ENCODE measurements at regions not wholly inside any gene's neighbourhood (a gene's known extent, or its start where the extent isn't known, plus 50 kb on each side); places are given as distances from the start of the nearest gene placed in this dataset.

DNA sequence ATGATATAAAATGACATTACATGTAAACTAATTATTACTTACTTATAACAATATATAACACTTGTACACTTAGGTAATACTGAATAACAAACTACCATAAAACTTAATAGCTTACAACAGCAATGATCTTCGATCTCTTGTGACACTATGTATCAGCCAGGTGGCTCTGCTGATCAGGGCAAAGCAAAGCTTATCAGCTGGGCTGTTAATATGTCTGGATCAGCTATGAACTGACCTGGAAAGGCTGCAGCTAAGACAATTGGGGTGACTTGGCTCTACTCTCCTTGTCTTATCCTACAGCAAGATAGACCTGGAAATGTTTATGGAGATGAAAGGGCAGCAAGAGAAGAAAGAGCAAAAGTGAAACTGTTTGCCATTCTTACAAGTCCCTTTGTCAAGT is 511.3 kb downstream of the TLR4 start:
- no peak for DNase-seq

DNA sequence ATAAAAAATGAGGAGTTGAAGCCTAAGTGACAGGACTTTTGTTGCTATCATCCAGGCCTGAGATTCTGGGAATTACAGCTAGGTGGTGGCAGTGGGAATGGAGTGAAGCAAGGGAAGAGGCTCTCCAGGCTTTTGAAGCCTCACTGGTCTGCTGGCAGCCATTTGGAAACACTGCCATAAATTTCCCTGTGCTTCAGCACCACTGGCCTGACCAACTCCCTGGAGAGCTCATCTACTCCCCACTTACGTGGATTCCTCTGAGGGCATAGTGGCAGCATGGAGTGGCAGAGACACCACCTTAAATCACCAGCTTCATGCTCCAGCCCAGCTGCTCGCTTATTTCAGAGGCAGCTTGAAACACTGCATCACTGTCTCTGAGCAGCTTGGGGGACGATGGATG is 518.2 kb downstream of the TLR4 start:
- no peak for DNase-seq

GRCh38 chr9:118223111-118223510 is 518.9 kb downstream of the TLR4 start:
- DNase-seq, result no peak

GRCh38 chr9:118230329-118230728 is 526.1 kb downstream of the TLR4 start:
- DNase-seq, result no peak

DNA sequence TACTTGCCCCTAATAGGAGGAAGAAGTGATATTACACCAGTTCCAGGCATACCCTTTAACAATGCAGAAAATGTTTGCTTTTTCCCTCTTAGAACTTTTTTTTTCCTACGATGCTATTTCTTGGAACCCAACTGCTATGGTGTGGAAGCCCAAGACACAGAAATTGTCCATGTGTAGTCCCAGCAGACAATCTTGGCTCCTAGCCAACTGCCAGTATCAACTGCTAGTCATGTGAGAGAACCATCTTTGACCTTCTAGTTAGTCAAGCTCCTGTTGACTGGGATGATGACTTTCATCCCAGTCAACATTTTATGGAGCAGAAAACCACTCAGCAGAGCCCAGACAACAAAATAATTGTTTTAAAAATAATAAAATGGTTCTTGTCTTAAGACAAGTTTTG is 532.4 kb downstream of the TLR4 start:
- no peak for DNase-seq

DNA sequence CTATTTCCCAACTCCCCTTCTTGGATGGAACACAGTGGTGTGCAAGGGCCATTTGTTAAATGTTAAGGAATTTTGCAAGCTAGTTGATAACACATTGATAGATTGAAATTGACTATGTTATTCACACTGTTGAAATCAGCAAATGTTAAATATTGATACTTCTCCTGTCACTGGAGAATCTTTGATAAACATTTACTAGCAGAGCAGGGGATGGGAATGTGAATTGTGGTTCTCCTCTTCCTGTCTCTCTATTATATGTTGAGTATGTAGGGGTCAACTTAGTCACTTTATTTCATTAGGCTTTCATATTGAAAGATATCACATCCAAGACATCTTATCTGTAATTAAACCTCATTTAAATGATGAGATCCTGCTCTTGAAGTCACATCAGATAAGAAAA is 533.9 kb downstream of the TLR4 start:
- DNase-seq, result no peak

DNA sequence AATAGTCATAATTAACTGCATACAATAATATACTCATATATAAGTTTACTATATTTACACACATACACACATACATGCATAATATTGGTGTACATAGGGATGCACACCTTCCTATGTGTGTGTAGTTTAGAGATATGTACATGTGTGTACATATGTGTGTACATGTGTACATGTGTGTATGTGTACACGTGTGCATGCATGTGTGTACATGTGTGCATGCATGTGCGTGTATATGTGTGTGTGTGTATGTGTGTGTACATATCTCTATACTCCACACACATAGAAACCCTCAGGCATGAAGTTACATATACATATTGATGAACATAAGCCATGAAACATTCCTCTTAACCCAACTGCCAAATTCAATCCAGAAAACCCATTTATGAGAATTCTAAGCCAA is 547.8 kb downstream of the TLR4 start:
- no peak for DNase-seq

GRCh38 chr9:118262191-118262590 is 558.0 kb downstream of the TLR4 start:
- no peak for DNase-seq

DNA sequence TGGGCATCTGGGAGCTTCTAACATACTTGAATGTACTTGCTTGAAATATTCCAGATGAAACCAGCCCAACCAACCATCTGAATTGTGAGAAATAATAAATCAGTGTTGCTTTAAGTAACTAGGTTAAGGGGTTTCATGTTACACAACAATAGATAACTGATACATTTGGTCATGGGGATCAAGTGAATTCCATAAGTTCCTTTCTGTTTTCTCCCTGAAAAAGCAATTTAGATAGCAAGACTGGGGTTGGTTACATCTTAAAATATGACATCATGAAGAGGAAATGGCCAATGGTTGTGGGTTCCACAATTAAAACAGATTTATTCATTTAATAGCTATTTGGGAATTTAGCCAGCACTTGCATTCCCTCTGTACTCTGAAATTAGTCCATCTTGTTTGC is 559.7 kb downstream of the TLR4 start:
- no peak for DNase-seq

DNA sequence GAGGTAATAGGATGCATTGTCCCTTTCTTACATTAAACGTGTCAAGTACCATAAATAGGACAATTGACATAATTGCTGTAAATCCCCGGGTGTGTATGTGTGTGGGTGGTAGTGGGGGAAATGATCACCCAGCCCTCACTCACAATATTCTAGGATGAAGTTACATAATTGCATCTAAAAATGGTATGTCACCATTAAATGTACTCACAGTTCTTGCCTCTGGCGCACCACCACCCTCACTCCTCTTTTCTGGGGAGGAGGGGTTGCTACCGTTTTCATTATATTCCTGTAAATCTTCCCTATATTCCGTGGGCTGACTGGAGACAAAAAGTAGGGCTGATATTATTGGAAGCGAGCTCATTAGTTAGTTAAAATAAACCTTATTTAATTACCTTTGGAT is 563.8 kb downstream of the TLR4 start:
- peak; percentile 60 for DNase-seq

GRCh38 chr9:118269623-118270022 is 565.4 kb downstream of the TLR4 start:
- no peak for DNase-seq

DNA sequence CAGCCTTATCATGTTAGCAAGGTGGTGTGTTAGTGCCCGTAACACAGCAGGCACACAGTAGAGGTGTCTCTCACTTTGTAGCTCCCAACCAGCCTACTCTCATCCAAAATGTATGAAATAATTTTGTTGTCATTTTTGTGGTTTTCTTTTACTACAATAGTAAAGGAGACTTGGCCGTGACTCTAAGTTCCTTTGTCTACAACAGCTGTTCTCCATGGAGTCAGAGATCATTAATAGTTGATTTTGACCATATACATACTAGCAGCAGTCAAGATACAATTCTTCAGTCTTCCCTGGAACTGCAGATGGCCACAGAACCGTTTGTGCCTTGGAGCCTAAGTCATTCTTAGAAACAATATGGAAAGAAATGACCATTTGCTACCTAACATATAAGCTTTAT is 567.1 kb downstream of the TLR4 start:
- DNase-seq, result no peak

DNA sequence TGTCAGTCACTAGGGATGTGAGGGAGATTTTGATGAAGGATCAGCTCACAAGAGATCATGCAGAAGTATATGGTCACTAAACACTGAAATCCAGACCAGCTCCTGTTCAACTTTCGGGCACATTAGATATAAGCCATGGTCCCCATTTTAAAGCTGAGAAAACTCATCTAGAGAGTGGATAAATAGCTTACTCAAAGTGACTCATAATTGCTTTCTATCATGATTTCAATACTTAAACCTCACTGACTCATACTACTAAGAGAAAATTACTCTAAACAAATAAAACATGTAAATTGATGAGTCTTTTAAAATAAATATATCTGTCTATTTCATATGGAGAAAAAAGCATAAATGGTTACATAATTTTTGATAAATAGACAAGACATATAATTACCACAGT is 567.7 kb downstream of the TLR4 start:
- DNase-seq, result no peak

GRCh38 chr9:118273048-118273447 is 568.8 kb downstream of the TLR4 start:
- no peak for DNase-seq

- DNase-seq, result no peak
These were observed 572.6 kb downstream of the TLR4 start for GRCh38 chr9:118276784-118277183.

- no peak for DNase-seq
These were observed 577.6 kb downstream of the TLR4 start for GRCh38 chr9:118281772-118282171.

- no peak for DNase-seq
These were observed 579.3 kb downstream of the TLR4 start for GRCh38 chr9:118283488-118283887.

DNA sequence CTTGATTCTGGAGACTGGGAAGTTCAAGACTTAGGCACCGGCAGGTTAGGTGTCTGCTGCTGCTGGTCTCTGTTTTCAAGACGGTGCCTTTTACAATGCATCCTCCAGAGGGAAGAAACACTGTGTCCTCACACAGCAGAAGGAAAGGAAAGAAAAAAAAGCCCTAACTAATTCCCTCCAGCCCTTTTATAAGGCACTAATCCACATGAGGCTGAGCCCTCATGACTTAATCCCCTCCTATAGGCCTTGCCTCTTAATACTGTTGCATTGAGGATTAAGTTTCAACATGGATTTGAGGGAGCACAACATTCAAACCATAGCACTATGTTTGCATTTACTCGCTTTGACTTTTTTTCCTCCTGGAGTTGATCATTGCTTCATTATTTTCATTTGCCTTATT is 585.9 kb downstream of the TLR4 start:
- DNase-seq, result no peak

- DNase-seq, result no peak
These were observed 591.2 kb downstream of the TLR4 start for GRCh38 chr9:118295413-118295812.

DNA sequence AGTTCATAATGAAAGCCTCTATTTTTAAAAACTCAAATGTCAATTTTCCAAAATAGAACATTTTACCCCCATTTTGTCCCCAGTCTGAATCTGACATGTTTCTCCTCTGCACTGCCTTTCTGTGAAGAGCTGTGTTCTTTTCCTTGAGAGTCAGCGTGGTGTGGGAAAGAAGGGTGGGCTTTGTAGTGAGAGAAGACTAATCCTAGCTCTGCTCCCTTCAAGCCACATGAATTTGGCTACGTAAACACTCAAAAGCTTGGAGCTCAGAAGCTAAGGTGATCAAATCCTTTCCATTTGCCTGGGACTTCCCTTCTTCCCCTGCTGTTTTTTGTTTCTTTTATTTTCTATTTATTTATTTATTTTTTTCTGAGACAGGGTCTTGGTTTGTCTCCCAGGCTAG is 598.5 kb downstream of the TLR4 start:
- DNase-seq, result no peak

DNA sequence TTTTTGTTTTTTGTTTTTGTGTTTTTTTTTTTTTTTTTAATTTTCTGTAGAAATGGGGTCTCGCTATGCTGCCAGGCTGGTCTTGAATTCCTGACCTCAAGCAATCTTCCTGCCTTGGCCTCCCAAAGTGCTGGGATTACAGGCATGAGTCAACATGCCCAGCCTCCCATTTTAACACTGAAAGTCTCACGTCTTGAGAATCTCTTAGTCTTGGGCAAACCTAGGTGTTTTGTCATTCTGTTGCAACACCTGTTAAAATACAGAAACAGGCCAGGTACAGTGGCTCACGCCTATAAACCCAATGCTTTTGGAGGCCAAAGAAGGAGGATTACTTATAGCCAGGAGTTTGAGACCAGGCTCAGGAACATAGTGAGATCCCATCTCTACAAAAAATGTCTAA is 599.0 kb downstream of the TLR4 start:
- DNase-seq, result no peak

GRCh38 chr9:118305331-118305730 is 601.1 kb downstream of the TLR4 start:
- DNase-seq, result no peak

DNA sequence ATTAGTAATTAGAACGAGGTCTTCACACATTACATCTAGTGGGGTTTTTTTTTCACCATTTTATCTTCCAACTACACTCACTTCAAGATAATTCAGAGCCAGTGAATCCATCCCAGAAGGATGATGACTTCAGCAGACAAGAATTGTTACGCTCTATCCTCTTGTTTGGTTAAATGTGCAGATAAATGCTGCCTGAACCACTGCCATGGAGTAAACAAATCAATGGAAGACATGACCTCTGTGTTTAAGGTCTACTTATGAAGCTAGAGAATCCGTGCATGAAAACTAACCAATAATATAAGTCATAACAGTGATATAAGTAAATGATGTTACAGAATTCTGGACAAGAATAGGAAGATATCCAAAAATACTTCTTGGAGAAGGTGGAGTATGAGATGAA is 602.6 kb downstream of the TLR4 start:
- DNase-seq, result no peak

DNA sequence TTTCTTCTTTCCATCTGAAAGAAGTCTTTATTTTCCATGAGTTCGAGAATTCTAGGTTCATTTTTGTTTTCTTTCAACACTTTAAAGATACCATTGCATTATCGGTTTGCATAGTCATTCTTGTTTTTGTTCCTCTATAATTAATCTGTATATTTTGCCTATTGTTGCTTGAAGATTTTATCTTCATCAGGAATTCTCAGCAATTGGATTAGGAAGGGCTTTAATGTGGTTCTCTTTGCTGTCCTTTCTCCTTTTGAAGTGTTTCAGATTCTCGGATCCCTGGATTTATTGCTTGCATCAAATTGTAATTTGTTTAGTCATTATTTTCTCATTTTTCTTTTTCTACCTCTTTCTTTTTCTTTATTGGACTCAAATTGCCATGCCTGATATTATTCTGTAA is 609.8 kb downstream of the TLR4 start:
- DNase-seq, result no peak

DNA sequence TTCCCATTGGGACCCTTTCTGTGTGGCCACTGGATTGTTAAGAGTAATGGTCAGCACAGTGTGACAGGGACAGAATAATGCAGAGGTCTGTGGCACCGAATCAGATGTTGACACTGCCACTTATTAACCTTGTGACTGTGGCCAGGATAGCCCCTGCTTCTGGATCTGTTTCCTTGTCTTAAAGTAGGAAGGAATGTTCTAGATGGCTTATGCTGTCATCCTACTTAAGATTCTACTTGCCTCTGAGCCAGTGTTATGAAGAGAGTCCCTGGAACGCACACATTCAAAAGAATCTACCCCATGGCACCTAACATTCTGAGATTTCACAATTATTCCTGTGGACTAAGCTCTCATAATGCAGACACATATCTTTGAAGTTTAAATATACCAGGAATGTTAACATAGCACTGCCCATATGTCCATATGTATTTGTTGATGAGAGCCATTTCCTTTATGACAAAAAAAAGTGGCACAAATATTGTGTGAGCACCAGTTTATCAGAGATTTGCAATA is 612.7 kb downstream of the TLR4 start:
- no peak for DNase-seq

DNA sequence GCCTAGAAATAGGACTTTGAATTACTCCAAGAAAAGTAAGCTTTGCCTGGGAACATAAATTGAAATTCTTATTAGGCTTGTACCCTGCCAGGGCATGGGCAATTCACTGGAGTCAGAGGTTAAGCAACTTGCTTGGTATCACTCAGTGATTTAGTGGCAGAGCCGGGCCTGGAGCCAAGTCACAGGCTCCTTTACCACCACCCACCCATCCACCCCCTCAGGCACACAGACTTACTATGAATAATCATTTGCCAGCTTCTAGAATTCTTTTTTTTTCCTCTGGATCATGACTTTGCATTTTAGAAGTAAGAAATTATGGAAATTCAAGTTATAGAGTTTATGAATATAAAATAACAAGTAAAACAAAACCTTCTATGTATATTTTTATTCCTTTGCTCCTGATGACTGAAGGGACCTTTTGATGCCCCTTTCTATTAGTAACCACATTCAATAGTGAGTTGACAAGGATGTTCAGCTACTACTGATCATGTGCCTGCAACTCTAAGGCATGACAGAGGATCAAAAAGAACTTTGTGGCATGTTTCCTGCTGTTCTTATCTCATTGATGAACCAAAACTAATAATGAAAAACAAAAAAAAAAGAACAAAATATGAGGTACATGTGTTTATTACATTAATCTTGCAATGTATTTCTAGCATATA is 614.7 kb downstream of the TLR4 start:
- DNase-seq, result no peak

Measured in NCI-H1436 treated with DMSO at 0.1 percent for 48 hours (cell line).